ENCODE measurements at regions not wholly inside any gene's neighbourhood (a gene's known extent, or its start where the extent isn't known, plus 50 kb on each side); places are given as distances from the start of the nearest gene placed in this dataset.

DNA sequence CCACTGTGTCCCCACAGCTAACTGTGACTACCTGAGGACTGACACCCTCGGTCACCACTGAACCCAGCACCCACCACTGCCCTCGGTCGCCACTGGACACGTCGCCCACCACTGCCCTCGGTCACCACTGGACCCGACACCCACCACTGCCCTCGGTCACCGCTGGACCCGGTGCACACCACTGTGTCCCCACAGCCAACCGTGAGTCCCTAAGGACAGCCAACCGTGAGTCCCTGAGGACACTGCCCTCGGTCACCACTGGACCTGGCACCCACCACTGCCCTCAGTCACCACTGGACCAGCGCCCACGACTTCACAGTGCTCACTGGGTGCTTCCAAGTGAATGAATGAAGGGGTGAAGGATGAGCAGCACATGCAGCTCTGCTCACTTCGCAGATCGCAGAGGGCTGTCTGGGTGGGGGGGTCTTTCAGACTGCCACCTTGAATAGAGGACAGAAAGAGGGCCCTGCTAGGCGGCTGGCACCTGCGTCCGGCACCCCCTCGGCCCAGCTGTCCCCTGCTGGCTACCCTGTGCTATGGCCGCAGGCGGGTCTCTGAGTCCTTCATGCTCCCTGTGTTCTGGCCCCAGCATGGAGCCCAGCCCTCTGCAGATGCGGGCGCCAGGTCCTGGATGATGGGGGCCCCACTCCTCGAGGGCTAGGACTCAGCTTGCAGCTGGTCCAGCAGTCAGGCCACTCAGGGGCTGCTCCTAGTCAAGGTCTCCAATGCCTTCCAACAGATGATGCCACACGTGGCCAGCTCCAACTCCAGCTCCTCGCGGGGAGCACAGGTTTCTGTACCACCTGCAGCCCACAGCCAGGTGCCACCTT, 51.4 kb upstream of the GPC1 start:
- no peak for TF ChIP-seq EZH2 (optimal IDR thresholded peaks at IDR 0.05; ENCODE audit: low read depth, low read length)
- TF ChIP-seq CTCF (IDR thresholded peaks at IDR 0.05; ENCODE audit: low read length) = no peak
